ENCODE measurements at regions not wholly inside any gene's neighbourhood (a gene's known extent, or its start where the extent isn't known, plus 50 kb on each side); places are given as distances from the start of the nearest gene placed in this dataset.

DNA sequence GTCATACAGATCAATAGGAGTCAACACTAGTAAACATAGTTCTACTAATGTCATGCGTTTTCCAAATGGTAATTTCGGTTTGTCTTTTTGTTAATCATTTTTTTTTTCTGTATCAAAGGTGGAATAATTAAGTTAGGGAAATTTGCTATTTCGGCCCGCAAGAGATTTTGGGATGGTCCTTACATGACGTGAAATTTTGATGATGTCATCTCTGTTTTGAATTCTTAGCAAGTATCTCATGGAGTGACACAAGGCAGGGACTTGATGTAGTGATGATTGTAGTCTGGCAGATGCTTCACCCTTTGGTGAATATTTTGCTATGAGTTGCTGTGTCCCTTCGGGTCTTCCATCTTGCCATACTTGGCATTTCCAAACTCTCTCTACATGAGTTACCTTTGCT is 608.0 kb downstream of the BCKDHB start:
- no peak for TF ChIP-seq POLR2A (IDR thresholded peaks at IDR 0.05; ENCODE audit: low read length)
- no peak for TF ChIP-seq GATA1 (IDR thresholded peaks at IDR 0.05; ENCODE audit: low read depth, low read length)
- no peak for DNase-seq

DNA sequence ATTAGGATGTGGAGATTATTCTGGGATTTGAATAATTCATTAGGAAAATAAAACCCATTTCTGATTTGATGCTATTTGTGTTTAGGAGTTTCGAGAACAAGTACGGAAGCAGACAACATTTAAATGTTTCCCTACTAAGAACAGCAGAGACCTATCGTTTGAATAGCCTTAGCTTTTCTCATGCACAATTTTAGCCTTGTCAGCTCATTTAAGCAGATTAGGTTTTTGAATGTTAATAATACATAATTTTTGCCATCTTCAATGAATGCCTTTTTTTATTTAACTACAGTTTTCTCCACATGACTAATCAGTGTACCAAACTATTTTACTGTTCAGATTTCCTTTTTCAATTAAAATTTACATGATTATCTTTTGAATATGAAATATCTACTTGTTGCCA is 592.0 kb downstream of the BCKDHB start:
- no peak for DNase-seq
- TF ChIP-seq POLR2A (IDR thresholded peaks at IDR 0.05; ENCODE audit: low read length) (no peak), GATA1 (IDR thresholded peaks at IDR 0.05; ENCODE audit: low read depth, low read length) (no peak)

DNA sequence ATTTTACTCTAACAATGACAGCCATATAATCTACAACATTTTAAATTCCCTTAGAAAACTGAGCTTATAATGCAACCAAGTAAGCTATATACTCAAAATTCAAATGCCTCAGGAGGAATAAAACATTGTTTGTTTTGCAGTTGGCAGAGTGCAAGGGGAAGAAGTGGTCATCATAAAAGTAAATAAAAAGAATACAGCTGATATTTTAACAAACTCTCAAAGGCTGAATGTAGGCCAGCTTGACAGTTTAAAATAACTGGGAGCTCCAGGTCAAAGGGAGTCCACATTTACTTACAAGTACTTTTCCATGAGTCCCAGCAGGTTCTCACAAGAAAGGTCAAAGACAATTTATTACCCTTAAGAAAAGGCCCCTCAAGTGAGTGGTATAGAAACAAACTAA is 589.8 kb downstream of the BCKDHB start:
- no peak for DNase-seq
- TF ChIP-seq GATA1 (IDR thresholded peaks at IDR 0.05; ENCODE audit: low read depth, low read length) = no peak

DNA sequence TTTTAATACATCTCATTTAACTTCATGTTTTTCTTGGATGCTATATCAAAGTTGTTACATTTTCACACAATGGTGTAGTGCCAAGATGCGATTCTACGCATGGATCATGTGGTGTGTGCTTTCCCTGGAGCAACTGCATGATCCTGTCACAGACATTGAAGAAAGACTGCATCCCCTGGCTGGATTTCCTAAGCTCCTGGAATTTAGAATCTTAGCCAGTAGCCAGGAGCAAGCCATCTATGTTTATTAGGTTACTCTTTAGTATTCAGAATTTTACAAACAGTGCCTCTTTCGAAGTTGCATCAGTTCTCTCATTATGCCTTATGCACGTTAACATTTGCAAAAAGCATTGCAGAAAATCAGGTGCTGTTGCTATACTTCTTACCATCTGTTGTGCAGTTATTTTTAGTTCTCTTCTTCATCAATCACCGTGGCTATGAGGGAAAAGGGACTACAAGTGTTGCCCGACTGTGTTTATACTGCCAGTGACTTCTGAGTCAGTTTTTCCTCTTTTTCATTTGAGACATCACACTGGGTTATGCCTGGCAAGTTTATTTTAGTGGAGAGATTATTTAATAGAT is 584.2 kb downstream of the BCKDHB start:
- no peak for DNase-seq
- TF ChIP-seq GATA1 (IDR thresholded peaks at IDR 0.05; ENCODE audit: low read depth, low read length) = no peak
- TF ChIP-seq POLR2A (IDR thresholded peaks at IDR 0.05; ENCODE audit: low read length) = no peak

DNA sequence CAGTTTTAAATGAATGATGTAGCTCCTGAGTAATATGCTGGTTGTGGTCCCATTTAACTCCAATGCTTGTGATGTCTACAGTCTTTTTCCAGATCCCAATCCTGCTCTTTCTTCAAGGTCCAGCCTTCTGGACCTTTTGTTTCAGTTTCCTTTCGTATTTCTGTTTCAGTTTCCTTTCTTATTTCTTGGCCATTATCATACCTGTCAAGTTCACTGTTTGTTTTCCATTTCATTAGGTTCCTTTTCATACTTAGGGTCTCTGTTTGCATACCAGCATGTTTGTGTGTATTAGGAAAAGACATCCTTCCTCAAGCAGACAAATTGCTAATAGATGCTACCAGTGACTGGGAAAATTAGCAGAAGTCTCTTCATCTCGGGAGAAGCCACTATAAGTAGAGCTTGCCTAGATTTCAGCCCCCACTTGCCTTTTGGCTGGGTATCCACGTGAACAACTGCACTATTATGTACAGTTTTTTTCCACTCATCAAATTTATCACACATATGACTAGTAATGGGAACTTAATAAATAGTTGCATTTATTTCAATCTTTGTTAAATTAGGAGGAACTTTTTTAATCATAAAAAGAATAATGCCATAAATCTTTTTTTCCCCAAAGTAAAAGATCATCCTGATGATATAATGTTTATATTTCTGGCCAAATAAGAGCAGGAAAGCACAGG is 583.4 kb downstream of the BCKDHB start:
- no peak for DNase-seq
- no peak for TF ChIP-seq GATA1 (IDR thresholded peaks at IDR 0.05; ENCODE audit: low read depth, low read length)
- TF ChIP-seq POLR2A (IDR thresholded peaks at IDR 0.05; ENCODE audit: low read length) = no peak

DNA sequence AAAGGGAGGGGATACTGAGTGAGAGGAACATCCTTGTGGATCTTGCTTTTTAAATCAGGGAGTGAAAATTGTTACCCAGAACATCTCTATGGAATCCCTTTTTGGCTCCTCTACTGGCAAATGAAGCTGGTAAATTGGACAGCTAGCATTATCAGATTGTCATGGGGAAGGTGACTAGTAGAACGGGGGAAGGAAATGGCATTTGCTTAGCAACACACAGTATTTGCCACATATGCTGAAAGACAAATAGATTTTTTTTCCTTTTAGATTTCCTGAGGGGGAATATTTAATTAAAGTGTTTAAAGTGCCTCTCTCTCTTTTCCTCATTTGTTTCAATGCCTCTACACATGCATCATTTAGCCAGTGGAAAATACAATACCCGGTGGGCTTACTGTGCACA is 573.5 kb downstream of the BCKDHB start:
- no peak for TF ChIP-seq GATA1 (IDR thresholded peaks at IDR 0.05; ENCODE audit: low read depth, low read length)
- TF ChIP-seq POLR2A (IDR thresholded peaks at IDR 0.05; ENCODE audit: low read length) = no peak
- DNase-seq = no peak

DNA sequence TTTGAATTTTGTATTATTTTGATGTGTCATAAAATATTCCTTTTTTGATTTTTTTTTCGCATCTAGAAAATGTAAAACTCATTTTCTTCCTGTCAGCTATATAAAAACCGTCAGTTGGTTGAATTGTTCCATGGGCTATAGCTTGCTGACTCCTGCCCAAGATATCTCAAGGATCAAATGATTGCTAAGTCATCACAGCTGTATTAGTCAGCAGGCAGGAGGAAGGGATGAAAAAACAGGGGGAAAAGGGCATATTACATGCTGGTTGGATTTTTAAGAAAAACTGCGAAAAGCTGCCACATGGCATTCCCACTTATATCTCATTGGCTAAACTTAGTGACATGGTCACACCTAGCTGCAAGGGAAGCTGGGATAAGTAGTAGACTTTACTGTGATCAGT is 569.9 kb downstream of the BCKDHB start:
- DNase-seq = no peak
- TF ChIP-seq GATA1 (IDR thresholded peaks at IDR 0.05; ENCODE audit: low read depth, low read length) = no peak
- TF ChIP-seq POLR2A (IDR thresholded peaks at IDR 0.05; ENCODE audit: low read length) = no peak

DNA sequence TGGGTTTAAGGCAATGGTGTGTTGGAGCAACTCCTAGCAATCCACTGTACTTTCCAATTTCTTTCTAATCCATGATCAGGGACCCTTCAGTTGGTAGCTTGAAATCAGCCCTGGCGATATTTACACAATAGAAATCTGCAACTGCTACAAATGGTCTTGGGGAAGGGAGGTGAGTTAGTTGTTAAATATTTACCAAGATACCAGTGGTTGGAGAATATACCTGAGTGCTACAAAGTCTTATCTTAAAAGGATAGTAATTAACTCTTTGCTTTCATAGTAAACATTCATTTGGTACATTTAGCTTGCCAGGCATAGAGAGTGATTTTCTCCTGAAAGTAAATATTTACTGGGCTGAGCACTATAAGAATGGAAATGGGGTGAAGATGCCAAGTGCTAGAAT is 568.2 kb downstream of the BCKDHB start:
- no peak for TF ChIP-seq GATA1 (IDR thresholded peaks at IDR 0.05; ENCODE audit: low read depth, low read length)
- no peak for TF ChIP-seq POLR2A (IDR thresholded peaks at IDR 0.05; ENCODE audit: low read length)
- no peak for DNase-seq

DNA sequence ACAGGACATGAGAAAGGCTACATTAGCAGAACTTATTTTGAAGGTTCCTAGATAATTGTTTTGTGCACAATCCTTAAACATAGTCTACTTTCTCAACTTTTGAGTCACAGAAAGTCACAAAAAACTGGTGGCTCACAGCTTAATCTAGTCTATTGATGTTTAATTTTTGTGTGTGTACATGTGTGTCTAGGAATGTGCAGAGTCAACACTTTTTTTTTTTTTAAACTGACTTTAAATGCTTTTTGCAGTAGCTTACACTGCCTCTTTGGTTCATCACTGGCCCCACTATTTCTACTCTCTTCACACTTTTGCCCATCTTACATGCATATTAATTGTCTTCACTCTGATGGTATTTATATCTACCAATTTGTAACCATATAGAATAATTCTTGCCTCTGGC is 566.9 kb downstream of the BCKDHB start:
- DNase-seq = no peak
- TF ChIP-seq GATA1 (IDR thresholded peaks at IDR 0.05; ENCODE audit: low read depth, low read length) (no peak), POLR2A (IDR thresholded peaks at IDR 0.05; ENCODE audit: low read length) (no peak)

DNA sequence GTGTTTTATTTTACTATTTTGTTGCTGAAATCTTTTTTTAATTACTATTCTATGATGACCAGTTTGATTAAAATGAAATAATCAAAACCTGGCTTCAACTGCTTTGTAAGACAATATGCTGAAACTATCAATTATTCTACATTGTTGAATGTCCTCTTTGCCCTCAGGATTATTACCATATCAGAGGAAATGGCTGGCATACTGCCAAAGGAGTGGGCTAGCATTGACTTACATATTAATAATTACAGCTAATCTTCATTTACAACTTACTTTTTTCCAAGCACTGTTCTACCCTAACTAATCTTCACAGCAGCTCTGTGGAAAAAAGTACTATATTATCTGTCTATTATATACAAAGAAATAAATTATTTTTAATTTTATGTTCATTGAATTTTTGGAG is 560.5 kb downstream of the BCKDHB start:
- TF ChIP-seq POLR2A (IDR thresholded peaks at IDR 0.05; ENCODE audit: low read length) (no peak), GATA1 (IDR thresholded peaks at IDR 0.05; ENCODE audit: low read depth, low read length) (no peak)
- DNase-seq = no peak

DNA sequence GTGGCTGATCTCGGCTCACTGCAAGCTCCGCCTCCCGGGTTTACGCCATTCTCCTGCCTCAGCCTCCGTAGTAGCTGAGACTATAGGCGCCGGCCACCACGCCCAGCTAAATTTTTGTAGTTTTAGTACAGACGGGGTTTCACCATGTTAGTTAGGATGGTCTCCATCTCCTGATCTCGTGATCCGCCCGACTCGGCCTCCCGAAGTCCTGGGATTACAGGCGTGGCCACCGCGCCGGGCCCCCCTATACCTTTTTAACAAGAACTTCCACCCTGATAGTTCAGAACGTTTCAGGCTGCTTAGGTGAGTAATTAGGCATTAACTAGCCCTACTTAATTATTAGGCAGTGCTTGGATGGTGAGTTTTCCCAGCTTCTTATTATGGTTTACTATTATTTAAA is 552.5 kb downstream of the BCKDHB start:
- TF ChIP-seq GATA1 (IDR thresholded peaks at IDR 0.05; ENCODE audit: low read depth, low read length) (no peak), POLR2A (IDR thresholded peaks at IDR 0.05; ENCODE audit: low read length) (no peak)
- DNase-seq = no peak

DNA sequence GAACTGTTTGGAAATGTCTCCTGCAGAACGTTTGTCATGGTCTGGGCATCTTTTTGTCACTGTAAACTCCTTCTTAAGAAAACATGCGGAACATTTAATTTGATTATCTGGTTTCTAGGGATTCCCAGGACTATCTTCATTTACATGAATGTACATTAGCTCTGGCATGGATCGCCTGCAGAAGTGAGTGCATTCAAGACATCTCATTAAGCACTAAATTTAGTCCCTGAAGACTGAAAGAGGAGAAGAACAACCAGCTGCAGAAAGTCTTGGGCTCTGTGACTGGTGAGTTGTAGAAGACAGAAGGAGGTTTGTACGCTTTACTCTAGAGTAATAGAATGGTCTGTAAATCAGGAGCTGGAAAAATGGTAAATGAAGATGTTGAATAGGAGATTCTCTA is 540.7 kb downstream of the BCKDHB start:
- TF ChIP-seq POLR2A (IDR thresholded peaks at IDR 0.05; ENCODE audit: low read length) = no peak

DNA sequence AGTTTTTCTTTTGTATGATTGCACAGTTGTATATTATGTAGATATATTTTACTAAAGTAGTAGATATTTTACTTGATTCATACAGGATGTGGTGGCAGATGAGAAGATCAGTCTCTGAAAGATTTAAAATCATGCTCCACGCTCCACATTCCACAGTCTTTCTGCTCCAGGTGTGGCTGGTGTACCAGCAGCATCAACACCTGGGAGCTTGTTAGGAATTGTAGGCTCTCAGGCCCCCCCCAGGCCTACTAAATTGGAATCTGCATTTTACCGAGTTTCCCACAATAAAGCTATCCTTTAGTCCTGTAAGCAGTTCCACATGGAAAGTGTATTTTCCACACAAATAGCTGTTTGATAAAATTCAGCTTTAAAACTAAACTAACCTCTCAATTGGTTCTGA is 537.4 kb downstream of the BCKDHB start:
- TF ChIP-seq GATA1 (IDR thresholded peaks at IDR 0.05; ENCODE audit: low read depth, low read length) (no peak), POLR2A (IDR thresholded peaks at IDR 0.05; ENCODE audit: low read length) (no peak)
- no peak for DNase-seq

More for the DNA sequence above, 540.7 kb downstream of the BCKDHB start:
- DNase-seq = no peak

DNA sequence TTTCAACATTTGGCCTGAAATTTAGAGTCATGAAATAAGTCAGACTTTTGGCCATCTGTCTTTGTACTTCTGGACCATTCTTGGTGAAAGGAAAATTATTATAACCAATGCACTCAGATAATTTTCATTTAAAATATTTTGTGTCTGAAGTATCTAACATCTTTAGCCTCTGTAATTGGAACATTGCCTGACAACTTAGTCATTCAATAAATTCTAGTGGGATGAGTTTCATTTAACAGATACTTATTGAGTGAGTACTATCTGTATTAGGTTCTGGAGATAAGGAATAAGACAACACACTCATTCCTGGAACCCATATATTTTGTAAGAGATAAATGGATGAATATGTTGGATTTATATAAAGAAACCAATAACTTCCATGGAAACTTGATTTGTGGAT is 536.0 kb downstream of the BCKDHB start:
- DNase-seq = no peak
- TF ChIP-seq POLR2A (IDR thresholded peaks at IDR 0.05; ENCODE audit: low read length) = no peak
- no peak for TF ChIP-seq GATA1 (IDR thresholded peaks at IDR 0.05; ENCODE audit: low read depth, low read length)

DNA sequence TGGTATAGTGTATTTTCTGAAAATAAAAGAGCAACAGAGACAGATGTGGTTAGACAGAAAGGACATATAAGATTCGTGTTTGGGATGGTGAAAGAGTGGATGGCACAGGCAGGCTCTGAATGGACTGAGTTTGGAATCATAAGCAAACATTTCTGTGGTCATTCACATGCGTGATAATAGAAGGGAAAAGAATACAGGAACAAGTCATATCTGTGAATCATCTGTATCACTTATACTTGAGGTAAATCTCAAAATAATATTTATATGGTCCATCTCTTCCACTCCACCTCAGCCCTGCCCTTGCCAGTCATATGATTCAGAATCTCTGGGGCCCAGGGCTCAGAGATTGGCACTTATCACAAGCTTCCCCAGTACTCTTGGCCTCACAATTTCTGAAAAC is 535.1 kb downstream of the BCKDHB start:
- TF ChIP-seq GATA1 (IDR thresholded peaks at IDR 0.05; ENCODE audit: low read depth, low read length) (no peak), POLR2A (IDR thresholded peaks at IDR 0.05; ENCODE audit: low read length) (no peak)
- no peak for DNase-seq

All from erythroblast (primary cell).